Activated CD8-positive, alpha-beta T cell treated with anti-CD3 and anti-CD28 coated beads for 36 hours (primary cell): ENCODE measurements at regions not wholly inside any gene's neighbourhood (a gene's known extent, or its start where the extent isn't known, plus 50 kb on each side); places are given as distances from the start of the nearest gene placed in this dataset.
"Not testable (repeated sequence)": the region's sequence is repeated elsewhere in the genome, so short reads cannot be mapped to it uniquely, and the experiment has no call there.

ENCODE experiments used
- ATAC-seq: fragments of 200-7000 bp; cut with Tn5 transposase; one replicate; pipeline ENCODE4 v1.10.0; 2021; ENCODE audit warnings: mild to moderate bottlenecking, moderate library complexity
- CTCF ChIA-PET: fragments of 350-600 bp; sonication (Branson Sonifier 250); formaldehyde crosslinking; loops from one replicate; lab custom pipeline; 2021; ENCODE audit warnings: antibody characterized with exemption; lab: Charles Lee
- POLR2A ChIA-PET: fragments of 350-600 bp; sonication (Branson Sonifier 250); formaldehyde crosslinking; loops from one replicate; lab custom pipeline; 2021; ENCODE audit warnings: antibody characterized with exemption; lab: Charles Lee
- DNase-seq: peaks from one replicate; pipeline ENCODE4 v3.0.0-alpha.2; 2020
- H3K27ac Mint-ChIP-seq: one replicate; pipeline ENCODE4 v1.8.0; 2021; ENCODE audit warnings: mild to moderate bottlenecking, mixed read lengths
- H3K27me3 Mint-ChIP-seq: one replicate; pipeline ENCODE4 v1.8.0; 2021; ENCODE audit warnings: mixed read lengths
- H3K36me3 Mint-ChIP-seq: one replicate; pipeline ENCODE4 v1.8.0; 2021; ENCODE audit warnings: low read depth, mixed read lengths
- H3K4me1 Mint-ChIP-seq: one replicate; pipeline ENCODE4 v1.8.0; 2021; ENCODE audit warnings: low read depth, mixed read lengths
- H3K4me3 Mint-ChIP-seq: one replicate; pipeline ENCODE4 v1.8.0; 2021; ENCODE audit warnings: mild to moderate bottlenecking, moderate library complexity, mixed read lengths
- H3K9me3 Mint-ChIP-seq: one replicate; pipeline ENCODE4 v1.8.0; 2021; ENCODE audit warnings: mixed read lengths
- CTCF ChIP-seq: fragments of 200-600 bp; IDR thresholded peaks from one replicate; pipeline ENCODE4 v1.8.0; 2022; ENCODE audit warnings: antibody characterized with exemption, mild to moderate bottlenecking
- intact Hi-C: fragments of 100-400 bp; cut with micrococcal nuclease; formaldehyde crosslinking; loops from one replicate; pipeline ENCODE4 v1.10.0; 2022

- CTCF ChIA-PET: no interaction called here
- no peak overlapping the region for H3K27ac Mint-ChIP-seq
Observed at GRCh38 chr9:81002242-81002641, 687.1 kb downstream of the TLE1 start.

GRCh38 chr9:80995759-80996158 lies 693.6 kb downstream of the TLE1 start:
- H3K27me3 Mint-ChIP-seq: peaks cover 2% of the 10 kb centered on the region
- DNase-seq (no peak), ATAC-seq (no peak)
- H3K36me3 Mint-ChIP-seq: no peaks in the 10 kb centered on the region
- ChIA-PET CTCF (no interaction called here), POLR2A (no interaction called here)
- H3K9me3 Mint-ChIP-seq: peaks cover 1% of the 10 kb centered on the region
- no peak for TF ChIP-seq CTCF
- no peak overlapping the region for H3K27ac Mint-ChIP-seq
- H3K4me3 Mint-ChIP-seq: no peak overlapping the region
- intact Hi-C loops: no loop called here
- no peaks in the 10 kb centered on the region for H3K4me1 Mint-ChIP-seq

More at GRCh38 chr9:81002242-81002641, 687.1 kb downstream of the TLE1 start:
- Mint-ChIP-seq H3K4me1 (peaks cover 5% of the 10 kb centered on the region), H3K9me3 (peaks cover 1% of the 10 kb centered on the region), H3K27me3 (peaks cover 7% of the 10 kb centered on the region), H3K4me3 (no peak overlapping the region), H3K36me3 (no peaks in the 10 kb centered on the region)
- peak; percentile 54 for DNase-seq
- peak; percentile 27 for ATAC-seq
- intact Hi-C loops: no loop called here
- POLR2A ChIA-PET: no interaction called here
- TF ChIP-seq CTCF: no peak

- no peak overlapping the region for H3K27ac Mint-ChIP-seq
- peaks cover 1% of the 10 kb centered on the region for H3K9me3 Mint-ChIP-seq
- DNase-seq: no peak
- TF ChIP-seq CTCF: no peak
- CTCF ChIA-PET: no interaction called here
- no peaks in the 10 kb centered on the region for H3K4me1 Mint-ChIP-seq
- no peak overlapping the region for H3K4me3 Mint-ChIP-seq
- peaks cover 2% of the 10 kb centered on the region for H3K27me3 Mint-ChIP-seq
- intact Hi-C loops: no loop called here
- no peak for ATAC-seq
- H3K36me3 Mint-ChIP-seq: no peaks in the 10 kb centered on the region
- POLR2A ChIA-PET: no interaction called here
Observed at GRCh38 chr9:80994892-80995291, 694.5 kb downstream of the TLE1 start.

- H3K4me3 Mint-ChIP-seq, H3K36me3 Mint-ChIP-seq, ATAC-seq, H3K4me1 Mint-ChIP-seq, H3K27ac Mint-ChIP-seq, DNase-seq, H3K27me3 Mint-ChIP-seq, CTCF ChIA-PET, H3K9me3 Mint-ChIP-seq, POLR2A ChIA-PET, intact Hi-C loops: not testable (repeated sequence)
Observed at GRCh38 chr9:80985595-80985994, 703.8 kb downstream of the TLE1 start.

GRCh38 chr9:80976403-80976802 lies 712.9 kb downstream of the TLE1 start:
- POLR2A ChIA-PET: no interaction called here
- no peak overlapping the region for H3K4me3 Mint-ChIP-seq
- CTCF ChIA-PET: no interaction called here
- no peak for ATAC-seq
- H3K4me1 Mint-ChIP-seq: no peaks in the 10 kb centered on the region
- H3K27ac Mint-ChIP-seq: no peak overlapping the region
- TF ChIP-seq CTCF: no peak
- intact Hi-C loops: no loop called here
- no peaks in the 10 kb centered on the region for H3K36me3 Mint-ChIP-seq
- H3K27me3 Mint-ChIP-seq: no peaks in the 10 kb centered on the region
- no peak for DNase-seq
- H3K9me3 Mint-ChIP-seq: peaks cover 18% of the 10 kb centered on the region

- DNase-seq, H3K36me3 Mint-ChIP-seq, H3K27me3 Mint-ChIP-seq, ATAC-seq, H3K4me3 Mint-ChIP-seq, intact Hi-C loops, H3K4me1 Mint-ChIP-seq, POLR2A ChIA-PET, H3K27ac Mint-ChIP-seq, CTCF ChIA-PET: not testable (repeated sequence)
- peaks cover 13% of the 10 kb centered on the region for H3K9me3 Mint-ChIP-seq
Observed at GRCh38 chr9:80970377-80970776, 719.0 kb downstream of the TLE1 start.
